Adipose tissue (tissue), 3 donors: ENCODE measurements at regions not wholly inside any gene's neighbourhood (a gene's known extent, or its start where the extent isn't known, plus 50 kb on each side); places are given as distances from the start of the nearest gene placed in this dataset.
"Not testable (repeated sequence)": the region's sequence is repeated elsewhere in the genome, so short reads cannot be mapped to it uniquely, and the experiment has no call there.

Experiments used
- H3K27ac ChIP-seq: one replicate; pipeline ENCODE4 v1.5.1; 2013; ENCODE audit warnings: low read depth, low read length
- WGBS, 3 donors: extraction: QIAGEN DNeasy Blood & Tissue Kit; methylation state at CpG; one replicate each; pipeline ENCODE4 v1.1.7; 2013; 5-methylcytosine and 5-hydroxymethylcytosine counted together
- donor health status: healthy with polysubstance abuse.
- donor health status: Bipolar disorder and iron deficiency.
- donor health status: healthy.

DNA sequence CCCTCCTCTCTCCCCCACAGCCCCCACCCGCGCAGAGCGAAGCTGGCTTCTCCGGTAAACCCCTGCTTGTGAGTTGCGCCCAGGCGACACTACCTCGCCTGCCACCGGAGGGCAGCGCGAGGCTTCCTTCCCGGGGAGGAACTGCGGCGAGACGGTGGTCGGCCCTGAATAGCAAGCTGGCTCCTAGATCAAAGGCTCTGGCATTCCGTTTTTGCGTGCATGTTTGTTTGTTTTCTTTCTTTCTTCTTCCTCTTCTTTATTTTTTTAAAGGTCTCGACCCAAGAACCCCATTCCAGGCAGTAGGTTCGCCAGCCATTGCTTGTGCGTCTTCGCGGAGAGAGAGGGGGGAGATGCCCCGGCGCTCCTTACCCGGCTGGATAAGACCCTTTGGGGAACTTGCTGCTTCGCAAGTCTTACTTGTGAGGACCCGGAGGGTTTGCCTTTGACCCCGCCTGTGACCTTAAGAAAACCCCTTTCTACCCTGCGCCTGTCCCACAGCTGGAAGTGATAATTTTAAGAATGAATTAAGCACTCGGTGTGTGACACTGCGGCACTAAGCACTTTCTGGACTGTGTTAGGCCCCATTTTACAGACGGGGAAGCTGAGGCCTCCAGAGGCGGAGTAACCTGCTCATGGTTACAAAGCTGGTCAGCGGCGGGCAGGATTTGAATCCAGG lies 92.7 kb upstream of the SIRPA start:
- no peak overlapping the region for H3K27ac ChIP-seq
- 1 to 2% (median 1%) methylated on average over 35 of the region's 35 CpGs for WGBS, 3 donors

DNA sequence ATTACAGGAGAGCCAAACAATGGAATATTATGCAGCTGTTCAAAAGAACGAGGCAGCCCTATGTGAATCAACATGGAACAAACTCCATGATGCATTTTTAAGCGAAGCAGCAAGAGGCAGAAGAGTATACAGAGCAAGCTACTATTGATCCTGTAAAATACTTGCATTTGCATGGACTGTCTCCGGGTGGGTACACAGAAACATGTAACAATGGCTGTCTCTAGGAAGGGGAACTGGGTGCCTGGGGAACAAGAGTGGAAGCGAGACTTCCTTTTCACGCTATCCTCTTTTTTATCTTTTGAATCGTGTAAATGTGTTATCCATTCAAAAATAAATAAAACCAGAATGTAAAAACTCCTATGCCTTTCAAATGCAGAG lies 93.3 kb upstream of the SIRPA start:
- WGBS, 3 donors, result 21 to 29% (median 27%) methylated on average over 6 of the region's 6 CpGs

DNA sequence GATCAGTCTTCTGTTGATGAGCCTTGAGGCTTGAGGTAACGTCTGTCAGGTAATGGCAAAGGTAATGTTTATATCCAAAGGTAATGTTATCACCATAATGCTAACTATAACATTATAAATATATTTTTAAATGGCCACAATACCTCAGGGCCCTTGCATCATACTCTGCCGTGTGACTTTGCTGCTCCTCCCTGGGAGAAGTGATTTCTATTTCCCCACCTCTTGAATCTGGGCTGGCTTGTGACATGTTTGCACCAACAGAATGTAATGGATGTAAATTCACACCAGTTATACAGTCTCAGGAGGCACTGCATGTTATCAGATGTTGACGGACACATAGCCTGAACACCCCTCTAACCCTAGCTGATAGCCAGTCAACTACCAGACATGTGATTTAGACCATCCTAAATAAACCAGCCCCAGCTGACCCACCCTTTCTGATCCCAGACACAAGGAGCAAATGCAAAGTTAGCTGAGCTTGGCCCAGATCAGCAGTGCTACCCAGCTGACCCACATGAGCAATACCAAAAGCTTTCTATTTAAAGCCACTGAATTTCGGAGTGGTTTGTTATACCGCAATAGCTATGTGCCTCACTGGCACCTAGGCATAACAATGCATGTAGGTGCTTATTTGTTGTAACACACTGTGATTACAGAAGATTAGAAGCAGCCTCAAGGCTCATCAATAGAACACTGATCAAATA lies 93.8 kb upstream of the SIRPA start:
- 59 to 79% (median 79%) methylated on average over 5 of the region's 5 CpGs for WGBS, 3 donors

More for the DNA sequence above, 93.3 kb upstream of the SIRPA start:
- no peak overlapping the region for H3K27ac ChIP-seq

DNA sequence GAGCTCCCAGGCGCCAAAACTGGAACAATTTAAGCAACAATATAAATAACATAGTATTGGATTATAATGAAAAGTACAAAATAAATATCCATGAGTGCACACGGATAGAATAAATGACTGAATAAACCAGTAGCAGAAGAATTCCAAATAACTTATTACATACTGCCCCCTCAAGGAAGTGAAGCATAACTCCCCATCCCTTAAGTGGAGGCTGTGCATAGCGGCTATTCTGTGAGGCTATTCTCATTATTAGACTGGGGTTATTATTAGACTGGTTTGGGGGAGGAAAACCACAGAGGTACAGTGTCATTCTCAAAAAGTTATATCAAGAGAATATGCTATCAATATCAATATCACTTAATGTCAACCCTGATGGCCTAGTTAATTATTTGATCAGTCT lies 94.4 kb upstream of the SIRPA start:
- H3K27ac ChIP-seq, result no peak overlapping the region
- WGBS, 3 donors, result 27 to 32% (median 32%) methylated on average over 3 of the region's 3 CpGs

More for the DNA sequence above, 93.8 kb upstream of the SIRPA start:
- H3K27ac ChIP-seq, result no peak overlapping the region

DNA sequence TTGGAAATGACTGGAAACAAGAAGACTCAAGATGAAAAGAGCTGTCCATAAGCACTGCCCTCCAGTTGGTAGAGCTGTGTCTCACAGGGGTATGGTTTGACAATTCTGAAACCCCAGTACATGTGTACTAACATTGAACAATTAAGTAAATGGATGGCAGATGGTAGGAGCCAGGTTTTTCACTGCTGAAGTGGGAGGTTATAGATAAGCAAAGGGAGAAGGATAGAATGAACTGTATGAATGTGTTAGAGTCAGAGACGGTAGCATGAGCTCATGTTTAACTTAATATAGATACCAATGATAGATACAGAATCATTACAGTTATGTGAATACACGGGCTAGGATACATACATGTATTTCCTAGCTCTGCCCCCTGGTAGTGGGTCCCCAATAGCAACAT lies 95.0 kb upstream of the SIRPA start:
- H3K27ac ChIP-seq, result no peak overlapping the region
- WGBS, 3 donors, result 53 to 79% (median 69%) methylated on average over 2 of the region's 2 CpGs

DNA sequence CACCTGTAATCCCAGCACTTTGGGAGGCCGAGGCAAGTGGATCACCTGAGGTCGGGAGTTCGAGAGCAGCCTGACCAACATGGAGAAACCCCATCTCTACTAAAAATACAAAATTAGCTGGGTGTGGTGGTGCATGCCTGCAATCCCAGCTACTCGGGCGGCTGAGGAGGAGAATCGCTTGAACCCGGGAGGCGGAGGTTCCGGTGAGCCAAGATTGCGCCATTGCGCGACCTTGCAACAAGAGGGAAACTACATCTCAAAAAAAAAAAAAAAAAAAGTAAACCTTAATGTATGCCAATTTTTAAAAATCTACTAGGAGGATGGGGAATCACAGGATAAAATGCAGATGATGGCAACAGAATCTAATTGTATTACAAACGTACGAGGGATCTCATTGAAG lies 95.5 kb upstream of the SIRPA start:
- not testable (repeated sequence) for H3K27ac ChIP-seq
- 66 to 89% (median 75%) methylated on average over 14 of the region's 14 CpGs for WGBS, 3 donors

DNA sequence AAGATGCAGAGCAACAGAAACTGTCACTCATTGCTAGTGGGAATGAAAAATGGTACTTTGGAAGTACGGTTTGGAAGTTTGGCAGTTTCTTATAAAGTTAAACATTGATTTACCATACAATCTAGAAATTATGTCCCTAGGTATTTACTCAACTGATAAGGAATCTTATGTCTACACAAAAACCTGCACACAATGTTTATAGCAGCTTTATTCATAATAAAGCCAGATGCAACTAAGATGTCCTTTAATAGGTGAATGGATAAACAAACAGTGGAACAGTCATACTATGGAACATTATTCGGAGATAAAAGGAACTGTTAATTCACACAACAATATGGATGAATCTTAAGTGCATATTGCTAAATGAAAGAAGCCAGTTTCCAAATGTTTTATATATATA lies 96.2 kb upstream of the SIRPA start:
- no peak overlapping the region for H3K27ac ChIP-seq
- 23 to 86% (median 82%) methylated on average over 2 of the region's 2 CpGs for WGBS, 3 donors

DNA sequence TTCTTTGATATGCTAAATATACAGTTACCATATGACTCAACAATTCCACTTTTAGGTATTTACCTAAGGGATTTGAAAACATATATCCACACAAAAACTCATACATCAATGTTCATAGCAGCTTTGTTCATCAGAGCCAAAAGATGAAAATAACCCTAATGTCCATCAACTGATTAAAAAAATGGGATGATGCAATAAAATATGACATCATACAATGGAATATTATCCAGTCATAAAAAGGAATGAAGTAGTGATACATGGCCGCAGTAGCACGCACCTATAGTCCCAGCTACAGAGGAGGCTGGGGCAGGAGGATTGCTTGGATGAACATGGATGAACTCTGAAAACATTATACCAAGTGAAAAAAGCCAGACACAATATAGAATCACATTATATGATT lies 101.4 kb upstream of the SIRPA start:
- WGBS, 3 donors, result 80 to 98% (median 96%) methylated on average over 2 of the region's 2 CpGs
- no peak overlapping the region for H3K27ac ChIP-seq

DNA sequence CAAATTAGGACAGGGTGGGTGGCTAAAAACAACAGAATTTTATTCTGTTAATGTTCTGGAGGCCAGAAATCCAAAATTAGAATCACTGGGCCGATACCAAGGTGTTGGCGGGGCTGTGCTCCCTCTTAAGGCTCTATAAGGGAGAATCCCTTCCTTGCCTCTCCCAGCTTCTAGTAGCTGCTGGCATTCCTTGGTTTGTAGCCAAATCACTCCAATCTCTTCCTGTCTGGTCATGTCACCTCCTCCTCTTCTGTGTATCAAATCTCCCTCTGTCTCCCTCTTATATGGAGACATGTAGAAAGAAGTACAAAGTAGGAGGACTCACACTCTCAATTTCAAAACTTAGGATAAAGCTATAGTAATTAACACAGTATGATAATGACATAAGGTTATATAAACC lies 102.9 kb upstream of the SIRPA start:
- 76 to 79% (median 77%) methylated on average over 2 of the region's 2 CpGs for WGBS, 3 donors
- no peak overlapping the region for H3K27ac ChIP-seq

DNA sequence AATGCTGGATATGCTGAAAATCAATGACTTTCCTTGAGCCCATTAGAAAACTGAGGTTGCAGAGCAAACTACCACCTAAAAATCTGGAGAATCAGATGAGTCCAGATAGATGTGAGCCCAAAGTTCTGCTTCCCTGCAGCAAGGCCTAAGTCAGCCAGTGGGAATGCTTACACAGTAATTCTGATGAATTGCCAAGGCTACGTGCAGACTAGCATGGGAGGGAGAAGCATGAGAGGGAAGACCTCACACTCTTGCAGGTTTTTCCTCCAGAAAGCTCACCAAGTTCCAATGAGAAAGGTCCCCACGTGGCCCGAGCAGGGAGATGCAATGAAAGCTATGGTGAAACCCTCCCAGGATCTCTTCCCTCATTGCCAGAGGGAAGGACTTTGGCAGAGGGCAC lies 104.8 kb upstream of the SIRPA start:
- no peak overlapping the region for H3K27ac ChIP-seq
- 29 to 48% (median 45%) methylated on average over 3 of the region's 3 CpGs for WGBS, 3 donors

DNA sequence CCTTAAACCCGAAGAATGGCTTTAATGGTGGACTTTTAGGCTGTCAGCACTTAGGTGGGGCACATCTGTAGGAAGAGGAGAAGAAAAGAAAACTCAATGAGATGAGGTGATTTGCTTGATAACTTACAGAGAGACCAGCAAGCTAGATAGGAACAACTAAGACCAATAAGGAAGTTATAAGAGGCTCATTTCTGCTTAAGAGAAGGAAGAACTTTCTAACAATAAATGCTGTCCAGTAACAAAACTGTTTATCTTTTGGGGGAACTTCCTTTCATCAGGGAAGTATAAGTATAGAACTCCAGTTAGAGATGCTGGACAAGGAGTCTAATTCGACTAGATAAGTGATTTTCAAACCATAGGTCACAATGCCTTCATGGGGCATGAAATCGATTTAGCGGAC lies 107.2 kb upstream of the SIRPA start:
- H3K27ac ChIP-seq, result no peak overlapping the region
- WGBS, 3 donors, result 71 to 76% (median 73%) methylated on average over 4 of the region's 4 CpGs

DNA sequence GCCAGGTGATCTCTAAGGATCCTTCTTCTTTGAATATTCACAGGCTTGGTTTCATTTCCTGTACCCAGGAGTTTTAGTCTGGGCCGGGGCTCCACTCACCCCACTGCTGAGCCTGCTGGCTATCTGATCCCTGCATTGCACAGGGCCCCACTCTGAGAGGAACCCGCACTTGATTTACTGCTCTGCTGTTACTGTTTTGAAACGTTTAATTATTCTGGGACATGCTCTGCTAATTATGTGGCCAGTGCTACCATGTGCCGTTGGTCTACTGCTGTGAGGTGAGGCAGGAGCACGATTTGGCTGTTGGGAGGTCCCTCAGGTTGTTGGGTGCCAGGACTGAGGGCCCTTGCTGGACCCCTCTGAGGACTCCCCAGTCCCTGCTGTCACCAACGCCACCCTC lies 108.7 kb upstream of the SIRPA start:
- H3K27ac ChIP-seq, result no peak overlapping the region
- 33 to 43% (median 41%) methylated on average over 6 of the region's 6 CpGs for WGBS, 3 donors

DNA sequence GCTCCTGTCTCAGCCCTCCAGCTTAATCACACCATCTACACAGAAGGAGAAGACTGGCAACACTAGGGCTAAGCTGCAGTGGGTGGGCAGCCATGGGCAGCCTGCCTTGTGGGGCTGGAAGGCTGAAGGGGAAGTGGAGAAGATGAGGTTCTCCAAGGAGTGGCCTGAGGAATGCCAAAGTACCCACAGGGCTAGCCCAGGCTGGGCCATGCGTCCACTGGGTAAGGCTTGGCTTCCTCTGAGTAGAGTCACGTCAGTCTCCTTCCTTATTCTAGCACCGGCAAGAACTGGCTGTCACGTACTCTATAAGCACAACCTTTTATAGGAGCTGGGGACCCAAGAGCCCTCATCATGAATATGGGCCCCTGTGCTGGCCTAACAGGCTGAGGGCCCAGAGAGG lies 110.6 kb upstream of the SIRPA start:
- 71 to 76% (median 72%) methylated on average over 4 of the region's 4 CpGs for WGBS, 3 donors
- no peak overlapping the region for H3K27ac ChIP-seq

DNA sequence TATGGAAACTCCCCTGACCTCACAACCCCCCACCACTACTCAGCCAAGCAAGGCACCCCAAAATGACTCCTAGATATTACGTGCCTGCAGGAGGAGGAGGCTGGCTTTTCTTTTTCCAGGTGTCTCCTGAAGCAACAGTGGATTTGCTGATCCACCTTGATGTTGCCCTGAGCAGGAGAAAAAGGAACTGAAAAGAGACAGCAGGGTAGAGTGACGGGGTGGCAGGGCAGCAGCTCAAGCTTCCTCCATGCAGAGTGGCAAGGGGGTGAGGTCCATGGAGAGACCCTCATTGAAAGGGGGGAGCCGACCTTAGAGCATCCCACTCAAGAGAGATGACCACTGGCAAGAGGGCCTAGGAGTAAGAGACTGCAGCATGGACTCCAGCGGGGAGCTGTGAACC lies 112.0 kb upstream of the SIRPA start:
- H3K27ac ChIP-seq, result no peak overlapping the region
- WGBS, 3 donors, result 63 to 79% (median 67%) methylated on average over 4 of the region's 4 CpGs

DNA sequence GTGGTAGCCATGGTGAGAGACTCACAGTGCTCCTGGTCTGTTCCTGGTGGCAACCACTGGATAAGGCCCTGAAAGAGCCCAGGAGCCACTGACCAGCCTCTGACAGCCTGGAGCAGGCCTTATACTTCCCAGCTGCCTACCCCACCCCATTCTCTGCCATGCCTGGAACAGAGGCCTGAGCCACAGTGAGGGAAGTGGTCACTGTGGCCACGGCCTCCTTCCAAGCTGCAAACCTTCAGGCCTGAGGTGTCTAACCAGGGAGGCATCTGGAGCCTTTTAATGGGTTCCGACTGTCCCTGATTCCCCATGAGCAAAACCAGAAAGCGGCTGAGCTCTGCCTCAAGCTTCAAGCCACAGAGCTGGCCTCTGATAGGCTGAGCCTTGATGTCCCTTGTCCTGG lies 113.0 kb upstream of the SIRPA start:
- H3K27ac ChIP-seq, result no peak overlapping the region
- WGBS, 3 donors, result 80 to 86% (median 81%) methylated on average over 3 of the region's 3 CpGs

DNA sequence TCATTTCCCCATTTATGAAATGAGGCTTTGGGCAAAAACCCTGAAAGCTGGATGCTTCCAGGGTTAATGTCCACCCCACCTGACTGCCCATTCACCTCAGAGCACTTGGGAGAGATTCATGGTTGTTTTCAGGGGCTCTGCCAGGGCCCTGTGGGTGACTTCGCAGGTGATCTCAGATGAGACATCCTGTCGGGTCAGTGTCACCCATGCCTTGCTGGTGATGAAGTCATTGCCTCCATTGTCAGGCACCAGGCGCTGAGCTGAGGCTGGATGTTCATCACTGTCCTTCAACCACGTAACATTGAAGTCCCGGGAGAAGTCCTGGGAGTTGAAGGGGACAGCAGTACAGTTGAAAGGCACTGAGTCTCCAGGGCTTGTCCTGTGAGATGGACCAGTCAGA lies 115.6 kb upstream of the SIRPA start:
- H3K27ac ChIP-seq, result no peak overlapping the region
- WGBS, 3 donors, result 82 to 94% (median 87%) methylated on average over 5 of the region's 5 CpGs

DNA sequence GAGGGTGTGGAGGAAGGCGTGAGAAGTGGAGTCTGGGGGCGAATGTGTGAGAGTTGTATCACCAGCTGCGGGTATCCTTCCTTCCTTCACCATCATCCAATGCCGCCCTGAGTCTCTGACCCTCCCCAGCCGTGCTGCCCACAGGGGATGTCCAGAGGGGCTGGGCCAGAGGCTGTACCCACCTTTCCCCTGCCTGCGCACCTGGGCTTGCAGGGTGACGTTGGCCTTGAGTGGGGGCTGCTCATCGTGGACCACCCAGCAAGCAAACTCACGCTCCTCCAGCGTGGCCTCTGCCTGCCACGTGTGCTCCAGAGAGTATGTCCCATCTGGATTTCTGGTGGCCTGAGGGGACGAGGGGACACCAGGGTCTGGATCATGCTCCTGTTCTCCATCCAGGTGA lies 116.9 kb upstream of the SIRPA start:
- H3K27ac ChIP-seq, result no peak overlapping the region
- 78 to 90% (median 86%) methylated on average over 12 of the region's 12 CpGs for WGBS, 3 donors

DNA sequence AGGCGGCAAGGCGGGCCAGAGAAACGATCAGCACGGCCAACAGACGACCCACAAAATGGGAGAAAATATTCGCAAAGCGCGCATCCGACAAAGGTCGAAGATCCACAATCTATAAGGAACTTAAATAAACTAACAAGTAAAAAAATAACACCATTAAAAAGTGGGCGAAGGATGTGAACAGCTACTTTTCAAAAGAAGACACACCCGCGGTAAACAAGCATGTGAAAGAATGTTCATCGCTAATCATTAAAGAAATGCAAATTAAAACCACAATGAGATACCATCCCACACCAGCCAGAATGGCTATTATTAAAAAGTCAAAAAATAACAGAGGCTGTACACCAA lies 117.8 kb upstream of the SIRPA start:
- no peak overlapping the region for H3K27ac ChIP-seq
- WGBS, 3 donors, result 17 to 21% (median 20%) methylated on average over 14 of the region's 14 CpGs

DNA sequence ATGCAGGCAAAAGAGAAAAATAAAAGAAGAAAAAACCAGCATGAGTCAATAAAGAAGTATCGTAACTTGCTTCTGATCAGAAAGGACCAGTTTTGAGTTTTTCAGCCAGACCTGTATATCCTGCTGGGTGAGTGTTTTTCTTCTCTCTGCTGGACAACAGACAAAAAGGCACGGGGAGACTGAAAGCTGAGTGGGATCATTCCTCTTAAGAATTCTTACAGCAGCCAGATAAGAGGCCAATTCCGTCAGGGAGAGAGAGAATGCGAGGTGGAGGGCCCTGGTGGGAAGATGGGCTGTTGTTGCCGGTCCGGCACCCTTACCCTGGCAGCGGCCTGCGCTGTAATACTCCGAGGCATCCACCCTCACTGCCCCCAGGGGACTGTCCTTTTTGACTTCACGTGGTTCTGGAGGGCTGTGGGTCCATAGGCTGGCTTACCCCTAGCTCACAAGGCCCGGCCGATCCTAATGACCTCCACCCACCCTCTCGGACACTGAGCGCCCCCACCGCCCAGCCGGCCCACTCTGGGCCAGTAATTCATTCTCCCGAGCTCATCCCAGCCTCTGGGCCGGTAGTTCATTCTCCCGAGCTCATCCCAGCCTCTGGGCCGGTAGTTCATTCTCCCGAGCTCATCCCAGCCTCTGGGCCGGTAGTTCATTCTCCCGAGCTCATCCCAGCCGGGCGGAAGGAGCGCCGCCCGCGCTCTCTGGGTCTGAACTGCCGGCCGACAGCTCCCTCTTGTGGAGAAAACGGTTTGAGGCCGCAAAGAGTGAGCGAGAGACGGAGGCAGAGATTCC lies 118.3 kb upstream of the SIRPA start:
- H3K27ac ChIP-seq, result no peak overlapping the region
- 2 to 3% (median 2%) methylated on average over 35 of the region's 35 CpGs for WGBS, 3 donors

DNA sequence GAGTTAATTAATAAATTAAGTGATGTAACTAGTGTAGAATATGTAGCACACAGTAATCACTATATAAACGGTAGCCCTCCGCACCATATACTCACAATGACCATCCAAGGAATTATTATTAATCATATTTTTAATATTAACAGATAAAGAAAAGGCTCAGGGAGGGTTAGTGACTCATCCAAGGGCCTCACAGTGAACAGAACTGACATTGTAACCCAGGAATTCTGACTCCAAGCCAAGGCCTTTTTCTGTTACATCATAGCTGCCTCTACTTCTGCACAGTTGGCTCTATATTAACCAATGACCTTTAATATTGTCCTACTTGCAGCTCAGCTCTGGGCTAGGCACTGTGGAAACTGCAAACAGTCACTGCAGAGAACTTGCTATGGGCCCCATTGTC lies 117.5 kb upstream of the SIRPG start:
- no peak overlapping the region for H3K27ac ChIP-seq
- 87 to 91% (median 88%) methylated on average over 2 of the region's 2 CpGs for WGBS, 3 donors
